ENCODE measurements at regions not wholly inside any gene's neighbourhood (a gene's known extent, or its start where the extent isn't known, plus 50 kb on each side); places are given as distances from the start of the nearest gene placed in this dataset.

GRCh38 chr17:37841232-37841631, 83.0 kb upstream of the TBC1D3K start:
- Mint-ChIP-seq H3K27me3 (peaks cover 37% of the 10 kb centered on the region), H3K9me3 (no peaks in the 10 kb centered on the region), H3K4me1 (ENCODE audit: low read depth) (peaks cover 9% of the 10 kb centered on the region), H3K36me3 (ENCODE audit: low read depth) (no peaks in the 10 kb centered on the region), H3K27ac (no peak overlapping the region), H3K4me3 (no peak overlapping the region)
- Histone ChIP-seq H3K9me3 (ENCODE audit: control insufficient read depth in 1 of 2, insufficient read depth in 1 of 2, low read length in 2 of 2) (peaks cover 0 to 7% of the 10 kb centered on the region in 2 experiments), H3K36me3 (ENCODE audit: insufficient read depth, low read length) (no peaks in the 10 kb centered on the region), H3K4me1 (ENCODE audit: insufficient read depth, low read length) (peaks cover 12% of the 10 kb centered on the region), H3K4me3 (ENCODE audit: low read length) (no peak overlapping the region), H3K27ac (ENCODE audit: low read depth in 1 of 2, low read length in 2 of 2) (no peak overlapping the region), H3K27me3 (ENCODE audit: control insufficient read depth in 1 of 2, insufficient read depth in 2 of 2, low read length in 2 of 2) (peaks cover 0 to 7% of the 10 kb centered on the region in 2 experiments)
- no peak for DNase-seq
- ChIA-PET POLR2A (no interaction called here), CTCF (no interaction called here)
- intact Hi-C loops (cut with DNase I, micrococcal nuclease): loop anchor here in 1 of 2 experiments (10.0 kb wide), 1 partner anchor 316 kb away; no protein-coding TSS in a partner anchor
- no peak for ATAC-seq (ENCODE audit: poor library complexity)
- TF ChIP-seq CTCF (IDR thresholded peaks at IDR 0.05): no peak

- DNase-seq (no peak), ATAC-seq (ENCODE audit: poor library complexity) (no peak)
- Mint-ChIP-seq H3K27ac (no peak overlapping the region), H3K36me3 (ENCODE audit: low read depth) (no peaks in the 10 kb centered on the region), H3K4me3 (no peak overlapping the region), H3K9me3 (no peaks in the 10 kb centered on the region), H3K27me3 (peaks cover 37% of the 10 kb centered on the region), H3K4me1 (ENCODE audit: low read depth) (peaks cover 9% of the 10 kb centered on the region)
- no peak for TF ChIP-seq CTCF (IDR thresholded peaks at IDR 0.05)
- intact Hi-C loops (cut with DNase I, micrococcal nuclease): loop anchor here in 1 of 2 experiments (10.0 kb wide), 1 partner anchor 316 kb away; no protein-coding TSS in a partner anchor
- peaks cover 0 to 7% of the 10 kb centered on the region in 2 experiments for H3K9me3 ChIP-seq (ENCODE audit: control insufficient read depth in 1 of 2, insufficient read depth in 1 of 2, low read length in 2 of 2)
- no peak overlapping the region for H3K4me3 ChIP-seq (ENCODE audit: low read length)
- H3K27me3 ChIP-seq (ENCODE audit: control insufficient read depth in 1 of 2, insufficient read depth in 2 of 2, low read length in 2 of 2): peaks cover 0 to 7% of the 10 kb centered on the region in 2 experiments
- ChIA-PET POLR2A (no interaction called here), CTCF (no interaction called here)
- H3K27ac ChIP-seq (ENCODE audit: low read depth in 1 of 2, low read length in 2 of 2): no peak overlapping the region
- no peaks in the 10 kb centered on the region for H3K36me3 ChIP-seq (ENCODE audit: insufficient read depth, low read length)
- peaks cover 12% of the 10 kb centered on the region for H3K4me1 ChIP-seq (ENCODE audit: insufficient read depth, low read length)
These were observed 83.6 kb upstream of the TBC1D3K start for GRCh38 chr17:37840576-37840975.

GRCh38 chr17:37839196-37839978, 84.8 kb upstream of the TBC1D3K start:
- Mint-ChIP-seq H3K4me3 (no peak overlapping the region), H3K36me3 (ENCODE audit: low read depth) (no peaks in the 10 kb centered on the region), H3K4me1 (ENCODE audit: low read depth) (peaks cover 3% of the 10 kb centered on the region), H3K27me3 (peaks cover 38% of the 10 kb centered on the region), H3K27ac (no peak overlapping the region), H3K9me3 (no peaks in the 10 kb centered on the region)
- ATAC-seq (ENCODE audit: poor library complexity) (no peak), DNase-seq (no peak)
- POLR2A ChIA-PET: no interaction called here
- peaks cover 6% of the 10 kb centered on the region for H3K4me1 ChIP-seq (ENCODE audit: insufficient read depth, low read length)
- H3K9me3 ChIP-seq (ENCODE audit: control insufficient read depth in 1 of 2, insufficient read depth in 1 of 2, low read length in 2 of 2): no peaks in the 10 kb centered on the region
- TF ChIP-seq CTCF (IDR thresholded peaks at IDR 0.05): no peak
- H3K4me3 ChIP-seq (ENCODE audit: low read length): no peak overlapping the region
- no peak overlapping the region for H3K27ac ChIP-seq (ENCODE audit: low read depth in 1 of 2, low read length in 2 of 2)
- CTCF ChIA-PET: no interaction called here
- H3K36me3 ChIP-seq (ENCODE audit: insufficient read depth, low read length): no peaks in the 10 kb centered on the region
- intact Hi-C loops (cut with DNase I, micrococcal nuclease): no loop called here
- H3K27me3 ChIP-seq (ENCODE audit: control insufficient read depth in 1 of 2, insufficient read depth in 2 of 2, low read length in 2 of 2): peaks cover 0 to 7% of the 10 kb centered on the region in 2 experiments
